BJ (cell line): ENCODE measurements at regions not wholly inside any gene's neighbourhood (a gene's known extent, or its start where the extent isn't known, plus 50 kb on each side); places are given as distances from the start of the nearest gene placed in this dataset.

Experiments used
- CTCF ChIA-PET: fragments of 350-600 bp; formaldehyde crosslinking; extraction: SDS; loops from one replicate; lab custom pipeline; 2021; ENCODE audit warnings: antibody characterized with exemption, inconsistent platforms; lab: Yijun Ruan, JAX
- POLR2A ChIA-PET: fragments of 300-600 bp; sonication (Branson Sonifier 250); formaldehyde crosslinking; extraction: SDS; loops from one replicate; lab custom pipeline; 2021; ENCODE audit warnings: antibody characterized with exemption; lab: Charles Lee
- DNase-seq: peaks from one replicate; pipeline ENCODE4 v3.0.0-alpha.2; 2011; ENCODE audit warnings: low read depth
- H3K27me3 ChIP-seq: 2 replicates; pipeline ENCODE4 v1.6.0; 2011; ENCODE audit warnings: low read length; ENCODE audit not compliant: control insufficient read depth, insufficient read depth
- H3K36me3 ChIP-seq: 2 replicates; pipeline ENCODE4 v1.5.1; 2011; ENCODE audit warnings: low read length; ENCODE audit not compliant: control insufficient read depth, insufficient read depth
- H3K4me3 ChIP-seq: 2 replicates; pipeline ENCODE4 v1.5.1; 2011; ENCODE audit warnings: low read depth, mild to moderate bottlenecking, control low read depth, low read length
- CTCF ChIP-seq: IDR thresholded peaks from 2 replicates; pipeline ENCODE4 v1.5.1; 2011; ENCODE audit warnings: low read depth, mild to moderate bottlenecking, control low read depth, inconsistent platforms, low read length, moderate library complexity; ENCODE audit not compliant: insufficient read depth

- no peak for DNase-seq
- Histone ChIP-seq H3K36me3 (no peaks in the 10 kb centered on the region), H3K27me3 (no peaks in the 10 kb centered on the region), H3K4me3 (no peak overlapping the region)
- ChIA-PET POLR2A (no interaction called here), CTCF (no interaction called here)
- TF ChIP-seq CTCF: no peak
Measured at GRCh38 chr6:100185615-100186014, 191.6 kb upstream of the MCHR2 start.

GRCh38 chr6:100184473-100184872 lies 190.4 kb upstream of the MCHR2 start:
- POLR2A ChIA-PET: interaction anchor here (0.6 kb wide), 1 partner anchor 13 kb away, joined by 4 read pairs; no protein-coding TSS in a partner anchor

GRCh38 chr6:100182313-100182712 lies 188.3 kb upstream of the MCHR2 start:
- CTCF ChIA-PET: no interaction called here
- H3K4me3 ChIP-seq: no peak overlapping the region
- POLR2A ChIA-PET: no interaction called here
- no peaks in the 10 kb centered on the region for H3K27me3 ChIP-seq
- H3K36me3 ChIP-seq: no peaks in the 10 kb centered on the region
- TF ChIP-seq CTCF: no peak
- no peak for DNase-seq

More at GRCh38 chr6:100184473-100184872, 190.4 kb upstream of the MCHR2 start:
- H3K4me3 ChIP-seq: no peak overlapping the region
- no peak for DNase-seq
- H3K27me3 ChIP-seq: no peaks in the 10 kb centered on the region
- CTCF ChIA-PET: interaction anchor here (0.7 to 0.9 kb wide), 3 partner anchors 8 to 82 kb away, joined by 3 read pairs; no protein-coding TSS in a partner anchor
- TF ChIP-seq CTCF: no peak
- H3K36me3 ChIP-seq: no peaks in the 10 kb centered on the region

GRCh38 chr6:100181309-100181708 lies 187.3 kb upstream of the MCHR2 start:
- no peak for TF ChIP-seq CTCF
- no peak for DNase-seq
- Histone ChIP-seq H3K36me3 (no peaks in the 10 kb centered on the region), H3K27me3 (no peaks in the 10 kb centered on the region), H3K4me3 (no peak overlapping the region)
- ChIA-PET POLR2A (no interaction called here), CTCF (interaction anchor here (1.6 kb wide), 1 partner anchor 12 kb away, joined by 3 read pairs; no protein-coding TSS in a partner anchor)

- ChIA-PET CTCF (no interaction called here), POLR2A (no interaction called here)
- DNase-seq: no peak
- H3K27me3 ChIP-seq: no peaks in the 10 kb centered on the region
- H3K4me3 ChIP-seq: no peak overlapping the region
- TF ChIP-seq CTCF: no peak
- no peaks in the 10 kb centered on the region for H3K36me3 ChIP-seq
Measured at GRCh38 chr6:100179576-100179975, 185.6 kb upstream of the MCHR2 start.
